GM19043 (cell line): ENCODE measurements at regions not wholly inside any gene's neighbourhood (a gene's known extent, or its start where the extent isn't known, plus 50 kb on each side); places are given as distances from the start of the nearest gene placed in this dataset.

Experiments used
- ATAC-seq: cut with Tn5 transposase; IDR thresholded peaks from one replicate; pipeline ENCODE4 v1.9.1; 2021; ENCODE audit warnings: low read depth; ENCODE audit not compliant: unreplicated experiment

DNA sequence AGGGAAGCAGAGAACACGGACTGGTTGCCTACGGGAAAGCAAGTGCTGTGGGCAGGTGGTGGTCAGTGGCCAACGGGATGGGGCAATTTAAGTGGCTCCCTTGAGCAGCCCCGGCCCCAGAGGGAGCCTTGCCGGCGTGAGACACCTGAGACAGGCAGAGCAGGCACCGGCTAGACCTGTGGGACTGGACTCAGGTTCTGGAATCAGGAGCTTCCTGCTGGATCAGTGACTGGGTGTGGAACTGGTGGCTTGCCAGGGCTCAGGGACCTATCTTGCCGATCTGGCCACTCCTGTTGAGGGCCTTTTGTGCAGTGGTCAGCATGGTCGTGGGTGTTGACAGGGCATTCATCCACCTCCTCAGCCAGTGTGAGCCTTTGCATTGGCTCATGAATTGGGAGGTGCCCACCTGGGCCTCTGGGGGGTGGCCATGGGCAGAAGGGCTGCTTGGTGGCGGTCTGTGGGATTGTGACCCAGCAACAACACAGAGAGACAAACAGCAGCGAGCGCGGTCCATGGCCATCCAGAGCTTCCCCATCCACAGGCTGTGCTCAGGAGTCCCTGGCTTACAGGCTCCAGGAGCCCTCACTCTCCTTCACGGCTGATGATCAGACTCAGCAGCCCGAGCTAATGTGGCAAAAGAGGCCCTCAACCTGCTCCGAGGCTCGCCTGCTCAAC, 85.4 kb upstream of the ZNF516 start:
- ATAC-seq: no peak

DNA sequence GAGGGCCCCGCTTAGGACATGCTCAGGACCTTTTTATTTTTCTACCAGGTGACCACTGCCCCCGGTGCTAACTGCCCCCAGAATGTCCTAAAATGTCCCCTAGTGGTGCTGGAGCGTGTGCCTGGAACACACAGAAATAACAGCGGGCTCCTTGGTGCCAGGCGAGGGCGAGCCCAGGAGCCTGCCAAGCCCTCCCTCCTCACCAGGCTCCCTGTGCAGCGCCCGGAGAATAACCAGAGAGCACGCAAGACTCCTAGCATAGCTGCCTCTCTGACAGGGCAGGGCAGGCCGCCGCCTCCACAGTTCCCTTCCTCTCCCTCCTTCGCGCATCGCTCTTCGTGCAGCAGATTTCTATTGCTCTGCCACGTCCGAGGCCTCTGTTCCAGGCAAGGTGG, 84.3 kb upstream of the ZNF516 start:
- no peak for ATAC-seq

DNA sequence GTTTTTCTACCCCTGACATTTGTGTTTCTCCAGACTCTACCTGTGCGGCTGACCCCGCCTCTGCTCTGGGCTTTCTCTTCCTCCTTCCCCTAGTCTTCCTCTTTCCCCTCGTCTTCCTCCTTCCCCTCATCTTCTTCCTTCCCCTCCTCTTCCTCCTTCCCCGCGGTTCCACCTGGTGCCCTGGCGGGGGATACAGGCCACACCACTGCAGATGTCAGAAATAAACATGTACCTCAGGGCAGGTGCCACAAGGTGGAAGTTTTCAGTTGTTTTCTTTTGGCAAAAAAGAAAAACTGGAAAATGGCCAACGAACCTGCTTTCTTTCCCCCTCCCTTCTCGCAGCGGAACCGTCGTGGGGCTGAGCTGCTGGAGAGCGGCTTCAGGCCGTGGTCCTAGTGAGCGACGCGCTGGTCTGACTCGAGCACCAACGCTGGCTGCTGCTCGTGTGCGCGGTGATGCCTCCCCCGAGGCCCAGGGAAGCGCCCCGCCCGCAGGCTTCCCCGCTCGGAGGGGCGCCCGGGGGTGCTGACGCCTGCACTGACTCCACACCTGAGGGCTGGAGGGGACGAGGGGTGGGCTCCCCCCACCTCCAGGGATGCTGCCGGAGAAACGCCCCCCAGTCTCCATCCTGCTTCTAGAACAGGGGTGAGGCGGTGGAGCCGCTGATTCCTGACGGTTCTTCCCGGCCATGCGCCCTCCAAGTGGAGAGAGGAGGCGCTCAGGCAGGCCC, 83.7 kb upstream of the ZNF516 start:
- no peak for ATAC-seq

DNA sequence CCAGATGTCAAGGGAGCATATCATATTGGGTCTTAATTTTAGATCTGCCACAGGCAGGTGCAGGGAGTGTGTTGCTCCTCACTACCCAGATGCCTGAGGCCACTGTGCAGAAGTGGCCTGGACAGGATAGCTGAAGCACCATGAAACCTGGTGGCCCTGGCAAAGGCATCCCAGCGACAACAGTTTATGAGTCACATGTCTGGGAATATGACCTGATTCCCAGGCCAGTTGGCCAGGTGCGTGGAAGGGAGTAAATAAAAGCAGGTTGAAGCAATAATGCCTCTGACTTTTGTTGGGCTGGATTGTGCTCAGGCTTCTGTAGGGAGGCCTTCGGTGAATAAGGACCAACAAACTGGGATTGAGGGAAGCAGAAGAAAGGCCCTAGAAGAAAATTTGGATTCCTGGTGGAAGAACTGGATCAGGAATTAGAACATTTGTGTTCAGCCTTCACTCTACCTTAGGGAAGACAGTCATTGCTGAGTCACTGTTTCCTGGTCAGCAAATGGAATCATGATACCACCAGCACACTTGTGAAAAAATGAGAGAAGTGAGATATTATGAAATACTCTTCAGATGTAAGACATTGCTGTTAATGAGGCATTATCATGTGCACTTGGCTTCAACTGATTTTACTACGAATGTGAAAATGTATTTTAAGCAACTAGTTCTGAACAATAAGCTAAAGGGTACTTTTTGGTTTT, 78.4 kb upstream of the ZNF516 start:
- no peak for ATAC-seq

DNA sequence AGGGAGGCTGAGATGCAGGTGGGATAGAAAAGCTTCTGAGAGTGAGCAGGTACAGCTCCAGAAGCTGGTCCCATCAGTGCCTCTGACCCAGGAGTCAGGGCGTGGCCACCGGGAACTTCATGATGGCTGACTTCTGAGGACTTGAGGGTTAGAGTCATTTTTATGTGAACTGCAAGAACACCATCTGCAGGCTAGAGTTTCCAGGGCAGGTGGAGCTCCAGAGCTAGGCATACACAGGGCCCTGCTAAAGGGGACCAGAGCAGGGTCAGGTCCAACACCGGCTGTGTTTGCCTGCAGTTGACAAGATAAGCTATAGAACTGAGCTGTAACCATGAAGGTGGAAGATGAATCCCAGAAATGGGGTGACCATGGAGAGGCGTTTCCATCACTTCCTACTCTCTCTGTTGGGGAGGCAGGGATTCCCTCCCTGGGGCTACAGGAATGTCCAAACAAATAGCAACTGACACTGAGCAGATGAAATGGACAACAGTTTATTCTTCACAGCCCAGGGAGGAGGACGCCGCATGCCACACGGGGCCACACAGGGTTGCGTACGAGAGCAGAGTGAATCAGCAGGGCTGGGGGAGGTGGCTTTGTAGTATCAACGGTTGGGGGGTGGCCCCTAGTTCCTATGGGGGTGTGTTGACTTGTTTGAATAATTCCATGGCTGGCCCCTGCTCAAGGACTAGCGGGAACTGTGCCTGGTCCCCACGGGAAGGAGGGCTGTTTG, 77.6 kb upstream of the ZNF516 start:
- ATAC-seq: no peak

DNA sequence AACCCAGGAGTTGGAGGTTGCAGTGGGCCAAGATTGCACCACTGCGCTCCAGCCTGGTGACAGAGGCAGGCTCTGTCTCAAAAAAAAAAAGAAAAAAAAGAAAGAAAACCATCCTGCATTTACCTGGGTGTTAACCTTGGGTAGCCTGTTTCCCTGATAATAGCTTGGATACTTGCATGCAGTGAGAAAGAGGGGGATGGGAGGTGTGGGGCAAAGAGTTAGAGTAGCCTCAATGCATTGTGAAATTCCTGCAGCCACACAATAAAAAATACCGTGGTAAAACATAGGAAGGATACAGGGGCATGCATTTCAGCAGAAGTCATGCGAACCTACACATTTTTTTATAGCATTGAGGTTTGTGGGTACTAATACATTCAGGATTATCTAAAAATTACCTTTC, 76.6 kb upstream of the ZNF516 start:
- no peak for ATAC-seq

DNA sequence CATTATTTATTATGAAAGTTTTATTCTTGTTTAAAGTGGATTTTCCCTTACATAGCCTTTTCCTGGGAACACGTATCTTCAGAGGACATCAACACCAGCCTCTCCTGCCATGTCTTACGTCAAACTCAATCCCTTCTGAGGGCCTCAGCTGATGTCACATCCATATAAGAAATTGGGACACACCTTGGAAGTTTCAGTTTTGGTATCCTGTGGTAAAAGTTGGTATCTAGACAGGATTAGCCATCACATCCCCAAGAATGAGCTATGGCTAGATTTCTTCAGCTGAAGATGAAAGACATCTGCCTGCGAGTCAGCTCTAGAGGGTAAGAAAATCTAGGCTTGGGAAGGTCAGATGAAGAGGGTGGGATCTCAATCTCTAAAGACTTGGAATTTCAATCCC, 75.8 kb upstream of the ZNF516 start:
- no peak for ATAC-seq

DNA sequence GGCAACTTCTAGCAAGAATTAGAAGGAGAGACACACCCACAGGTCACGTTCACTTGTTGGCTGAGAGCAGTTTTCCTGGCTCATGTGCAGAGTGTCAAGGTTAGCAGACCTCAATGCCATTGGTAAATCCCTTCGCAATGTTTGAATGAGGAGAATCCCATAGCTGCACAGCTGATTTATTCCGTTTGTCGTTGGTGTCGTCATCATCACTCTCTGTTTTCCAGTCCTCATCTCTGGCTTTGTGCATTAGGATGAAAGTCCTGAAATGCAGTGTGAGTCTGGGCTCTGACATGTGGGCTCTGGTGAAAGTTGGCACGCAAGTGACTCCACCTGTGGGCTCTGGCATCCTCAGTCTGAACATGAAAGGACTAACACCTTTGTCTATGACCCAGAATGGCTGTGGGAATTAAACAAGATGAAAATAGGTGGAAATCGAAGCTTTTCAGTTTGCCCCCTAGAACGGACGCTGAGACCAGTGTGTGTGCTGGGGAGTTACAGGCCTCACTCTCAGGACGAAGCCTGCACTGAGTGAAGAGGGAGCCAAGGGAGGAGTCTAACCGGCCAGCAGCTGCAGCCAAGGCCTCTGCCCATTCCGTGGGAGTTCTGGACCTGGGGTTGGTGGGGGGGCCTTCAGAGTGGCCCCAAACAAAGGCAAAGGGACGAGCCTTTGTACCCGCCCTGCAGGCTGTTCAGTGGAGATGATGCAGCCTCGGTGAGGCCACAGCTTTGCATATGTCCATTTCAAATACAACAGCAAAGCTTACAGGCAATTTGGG, 74.8 kb upstream of the ZNF516 start:
- ATAC-seq: no peak

DNA sequence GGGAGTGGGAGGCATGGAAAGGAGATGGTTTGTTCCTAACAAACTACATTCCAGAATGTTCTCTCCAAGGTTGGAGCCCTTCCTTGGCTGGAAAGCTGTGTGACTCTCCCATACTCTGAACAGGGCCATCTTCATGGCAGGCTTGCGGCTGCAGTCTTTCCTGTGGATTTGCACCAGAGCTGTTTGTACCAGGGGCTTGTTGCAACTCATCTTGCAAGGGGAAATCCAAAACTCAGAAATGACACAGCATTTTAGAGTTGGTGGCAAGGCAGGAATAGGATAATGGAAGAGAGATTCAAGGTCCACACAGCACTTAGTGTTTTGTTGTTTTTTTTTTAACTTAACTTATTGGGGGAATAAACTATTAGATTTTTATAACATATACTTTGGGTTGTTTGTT, 73.7 kb upstream of the ZNF516 start:
- no peak for ATAC-seq

DNA sequence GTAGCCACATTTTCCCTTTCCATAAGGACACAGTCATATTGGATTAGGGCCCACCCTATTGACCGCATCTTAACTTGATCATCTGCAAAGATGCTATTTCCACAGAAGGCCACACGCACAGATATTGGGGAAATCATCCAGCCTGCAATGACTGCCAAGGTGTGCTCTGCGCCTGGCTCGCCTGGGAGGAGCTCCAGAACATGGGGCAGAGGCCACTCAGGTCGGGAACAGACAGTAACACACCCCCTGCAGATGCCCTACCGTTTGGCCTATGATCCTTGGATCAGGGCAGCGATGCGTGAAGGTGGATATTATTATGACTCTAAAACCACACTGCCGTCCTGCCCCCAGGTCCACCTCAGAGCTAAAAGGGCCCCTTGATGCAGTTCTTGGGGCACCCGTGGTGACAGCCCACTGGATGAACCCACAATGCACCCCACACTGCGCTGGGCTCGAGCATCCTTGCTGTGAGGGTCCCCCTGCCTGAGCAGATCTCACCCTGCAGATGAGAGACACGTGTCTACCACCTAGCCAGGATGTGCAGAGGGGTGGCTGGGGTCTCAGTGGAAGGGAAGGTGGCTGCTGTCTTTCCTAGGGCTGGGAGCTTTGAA, 72.9 kb upstream of the ZNF516 start:
- ATAC-seq: no peak

DNA sequence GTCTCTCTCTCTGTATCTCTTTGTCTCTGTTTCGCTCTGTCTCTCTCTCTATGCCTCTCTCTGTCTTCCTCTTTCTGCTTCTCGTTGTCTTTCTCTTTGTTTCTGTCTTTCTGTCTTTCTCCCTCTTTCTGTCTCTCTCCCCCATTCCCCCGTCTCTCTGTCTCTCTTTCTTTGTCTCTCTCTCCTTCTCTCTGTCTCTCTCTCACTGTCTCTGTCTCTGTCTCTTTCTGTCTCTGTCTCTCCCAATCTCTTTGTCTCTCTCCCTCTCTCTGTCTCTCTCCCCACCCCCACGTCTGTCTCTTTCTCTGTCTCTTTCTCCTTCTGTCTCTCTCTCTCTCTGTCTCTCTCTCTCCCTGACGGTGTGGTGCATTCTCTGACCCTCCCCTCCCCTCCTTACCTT, 71.9 kb upstream of the ZNF516 start:
- no peak for ATAC-seq

DNA sequence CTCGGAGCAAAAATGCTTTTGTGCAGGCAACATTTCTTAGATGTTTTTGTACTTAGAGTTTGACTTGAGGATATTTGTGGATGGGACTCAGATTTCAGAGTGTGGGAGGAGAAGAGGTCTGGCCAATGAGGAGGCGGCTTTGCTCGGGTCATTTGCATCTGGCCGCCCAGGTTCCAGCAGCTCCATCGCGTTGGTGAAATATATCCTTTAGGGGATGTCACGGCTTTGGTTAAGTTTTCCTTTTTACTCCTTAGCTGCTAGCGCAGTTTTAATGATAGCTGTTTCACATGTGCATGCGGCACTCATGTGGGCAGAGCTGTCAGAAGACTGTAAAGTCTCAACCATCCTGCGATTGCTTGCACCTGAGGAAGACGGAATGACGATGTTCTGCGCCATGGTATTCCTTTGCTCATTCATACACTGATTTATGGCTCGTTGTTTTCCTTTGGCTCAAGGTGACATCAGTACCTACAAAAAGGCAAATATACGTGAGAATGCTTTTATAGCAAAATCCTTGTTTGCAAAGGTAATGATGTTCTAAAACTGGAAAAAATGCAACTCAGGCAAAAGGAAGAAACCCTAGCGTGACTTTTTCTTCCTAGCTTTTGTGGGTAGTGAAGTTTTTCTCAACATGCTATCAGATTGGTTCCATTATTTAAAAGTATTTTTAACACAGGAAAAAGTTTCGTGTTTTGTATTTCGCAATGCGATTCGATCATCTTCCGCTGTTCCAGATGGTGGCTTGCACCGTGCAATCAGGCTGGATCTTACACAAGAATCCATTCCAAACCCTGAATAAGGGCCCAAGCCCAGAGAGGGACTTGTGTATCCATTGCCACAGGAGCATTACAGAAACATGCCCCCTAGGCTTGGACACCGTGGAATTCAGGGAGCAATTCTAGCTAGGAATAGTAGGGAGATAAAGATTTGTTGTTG, 70.5 kb upstream of the ZNF516 start:
- ATAC-seq: no peak

DNA sequence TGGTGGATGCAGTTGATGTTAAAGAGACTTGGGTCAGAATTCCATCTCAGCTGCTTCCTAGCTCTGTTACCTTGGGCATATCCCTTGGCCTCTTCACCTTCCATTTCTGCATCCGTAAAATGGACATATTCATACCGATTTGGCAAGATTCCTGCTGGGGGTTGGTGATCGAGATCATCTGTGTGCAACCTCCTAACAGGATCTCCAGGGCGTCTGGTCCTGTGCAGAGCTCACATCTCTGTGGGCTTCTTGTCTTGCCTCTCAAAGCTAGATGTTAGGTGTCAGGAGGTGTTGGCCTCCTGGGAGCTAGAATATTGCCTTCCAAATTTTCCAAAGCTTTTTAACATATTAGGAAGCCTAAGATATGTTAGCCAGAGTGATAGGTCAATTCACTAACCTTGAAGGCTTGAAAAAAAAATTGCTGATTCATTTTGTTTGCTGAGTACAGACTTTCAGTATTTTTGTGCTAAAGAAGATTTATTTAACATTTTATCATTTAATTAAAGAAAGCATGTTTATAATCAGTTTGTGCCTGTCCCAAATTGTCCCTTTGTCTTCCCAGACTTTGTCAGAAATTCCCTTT, 69.7 kb upstream of the ZNF516 start:
- no peak for ATAC-seq

DNA sequence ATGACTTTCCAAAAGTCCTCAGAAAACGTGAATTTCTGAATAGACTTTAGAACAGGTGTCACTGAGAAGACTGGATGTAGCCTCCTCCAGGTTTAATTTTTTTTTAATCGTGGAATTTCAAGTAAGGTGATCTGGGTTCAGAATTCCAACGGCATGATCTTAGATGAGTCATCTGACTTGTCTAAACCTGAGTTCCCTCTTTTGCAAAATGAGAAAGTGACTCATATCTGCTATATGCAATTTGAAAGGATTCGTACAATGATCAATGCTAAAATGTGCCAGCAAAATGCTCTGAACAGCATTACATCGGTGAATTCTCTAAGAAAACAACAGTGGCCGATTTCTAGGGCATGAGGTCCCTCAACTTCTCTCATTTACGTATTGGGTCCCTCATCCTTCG, 69.1 kb upstream of the ZNF516 start:
- no peak for ATAC-seq

DNA sequence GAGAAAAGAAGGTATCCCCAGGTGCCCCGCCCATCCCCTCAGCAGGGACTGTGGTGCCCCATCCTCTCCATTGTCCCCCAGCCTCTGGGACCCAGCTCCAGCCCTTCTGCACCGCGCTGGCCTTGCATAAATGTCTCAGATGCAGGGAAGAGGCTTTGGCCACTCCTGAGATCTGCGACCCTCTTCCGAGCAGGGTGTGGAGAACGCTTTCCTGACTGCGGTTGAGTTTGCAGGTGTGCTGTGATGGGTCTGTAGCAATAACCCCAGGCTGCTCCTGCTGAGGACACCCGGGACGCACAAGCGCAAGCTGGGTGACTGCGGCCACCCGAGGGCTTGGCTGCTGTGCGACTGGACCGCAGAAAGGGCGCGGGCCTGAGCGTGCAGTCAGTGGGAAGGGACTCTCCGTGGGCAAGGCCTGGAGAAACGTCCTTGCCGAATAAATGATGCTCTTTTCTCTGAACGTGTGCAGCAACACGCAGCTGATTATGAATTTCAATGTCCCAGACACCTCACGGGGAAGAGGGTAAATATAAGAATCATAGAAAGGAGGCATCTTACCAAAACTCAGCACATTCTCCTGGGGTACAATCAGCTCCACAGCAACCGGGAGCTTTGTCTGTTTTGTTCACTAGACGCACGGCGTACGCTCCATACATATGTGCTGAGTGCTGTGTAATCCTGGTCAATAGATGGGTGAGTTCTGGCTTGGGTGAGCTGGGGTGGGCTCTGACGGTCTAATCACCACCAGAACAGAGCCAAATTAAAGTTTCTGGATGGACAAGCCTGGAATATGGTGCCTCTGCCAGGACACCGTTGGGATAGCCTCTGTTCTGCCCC, 67.5 kb upstream of the ZNF516 start:
- no peak for ATAC-seq

DNA sequence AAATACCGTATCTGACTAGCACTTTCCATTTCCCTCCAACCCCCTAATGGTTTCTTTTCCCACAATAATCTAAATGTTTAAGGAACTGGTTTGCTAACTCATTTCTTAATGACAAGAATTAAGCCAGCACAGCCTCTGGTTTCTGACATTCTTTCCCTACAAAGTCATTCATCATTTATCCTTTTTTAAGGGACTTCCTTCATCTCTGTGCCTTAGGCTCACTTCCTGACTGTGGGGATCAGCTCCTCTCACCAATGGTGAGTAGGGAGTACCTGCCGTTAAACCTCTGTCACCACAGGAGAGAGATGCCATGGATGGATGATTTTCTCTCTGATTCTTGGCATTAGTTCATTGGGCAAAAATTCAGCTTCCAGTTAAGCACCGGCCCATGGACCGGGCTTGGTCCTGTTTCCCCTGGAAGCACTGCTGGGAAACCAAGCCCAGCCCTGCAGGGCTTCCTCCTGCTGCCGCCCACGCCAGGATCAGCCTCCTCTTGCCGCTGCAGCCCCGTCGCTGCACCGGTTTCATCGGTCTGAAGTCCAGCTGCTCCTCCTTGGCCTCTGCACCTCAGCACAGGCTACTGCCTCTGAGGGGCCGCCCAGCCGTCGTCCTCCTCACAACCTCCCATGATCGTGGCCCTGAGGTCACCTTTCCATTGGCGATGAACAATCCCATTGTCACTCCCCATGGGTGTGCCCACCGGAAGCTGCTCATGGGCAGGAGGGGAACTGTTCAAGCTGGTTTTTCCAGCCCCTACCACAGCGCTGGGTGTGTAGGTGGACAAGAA, 64.0 kb upstream of the ZNF516 start:
- ATAC-seq: no peak

DNA sequence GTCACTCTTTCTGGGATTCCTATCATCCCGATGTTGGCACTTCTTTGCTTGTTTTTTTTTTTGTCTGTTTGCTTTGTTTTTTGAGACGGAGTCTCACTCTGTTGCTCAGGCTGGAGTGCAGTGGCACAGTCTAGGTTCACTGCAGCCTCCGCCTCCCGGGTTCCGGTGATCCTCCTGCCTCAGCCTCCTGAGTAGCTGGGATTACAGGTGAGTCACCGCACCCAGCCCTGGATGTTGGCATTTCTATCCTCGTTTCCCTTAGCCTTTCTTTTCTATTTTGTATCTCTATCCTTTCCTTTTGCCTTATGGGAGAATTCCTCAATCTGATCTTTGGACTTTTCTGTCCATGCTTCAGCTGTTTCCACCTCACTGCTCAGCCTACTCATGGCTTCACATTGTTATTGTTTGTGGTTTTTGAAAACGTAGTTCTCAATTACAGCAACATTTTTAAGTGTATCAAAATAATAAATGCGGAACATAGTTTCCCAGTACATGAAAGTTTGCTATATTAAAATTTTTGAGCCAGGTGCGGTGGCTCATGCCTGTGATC, 62.1 kb upstream of the ZNF516 start:
- no peak for ATAC-seq
